ENCODE measurements at regions not wholly inside any gene's neighbourhood (a gene's known extent, or its start where the extent isn't known, plus 50 kb on each side); places are given as distances from the start of the nearest gene placed in this dataset.

DNA sequence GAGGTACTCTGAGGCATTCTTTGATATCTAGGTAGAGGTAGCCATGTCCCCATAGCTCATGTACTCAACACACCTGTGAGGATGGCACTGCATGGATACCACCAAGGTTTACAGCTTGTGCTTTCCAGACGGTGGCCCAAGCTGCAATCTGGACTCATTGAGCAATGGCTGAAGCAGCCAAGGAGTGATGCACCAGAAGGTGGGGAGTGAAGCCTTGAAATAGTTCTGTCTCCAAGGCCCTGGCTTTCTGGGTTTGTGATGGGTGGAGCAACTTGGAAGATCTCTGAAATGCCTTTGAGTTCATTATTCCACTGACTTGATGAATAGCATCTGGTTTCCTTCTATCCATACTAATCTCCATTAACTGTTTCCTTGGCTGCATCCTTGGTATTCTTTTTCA lies 290.0 kb upstream of the NOVA1 start:
- TF ChIP-seq, protein P1, sequence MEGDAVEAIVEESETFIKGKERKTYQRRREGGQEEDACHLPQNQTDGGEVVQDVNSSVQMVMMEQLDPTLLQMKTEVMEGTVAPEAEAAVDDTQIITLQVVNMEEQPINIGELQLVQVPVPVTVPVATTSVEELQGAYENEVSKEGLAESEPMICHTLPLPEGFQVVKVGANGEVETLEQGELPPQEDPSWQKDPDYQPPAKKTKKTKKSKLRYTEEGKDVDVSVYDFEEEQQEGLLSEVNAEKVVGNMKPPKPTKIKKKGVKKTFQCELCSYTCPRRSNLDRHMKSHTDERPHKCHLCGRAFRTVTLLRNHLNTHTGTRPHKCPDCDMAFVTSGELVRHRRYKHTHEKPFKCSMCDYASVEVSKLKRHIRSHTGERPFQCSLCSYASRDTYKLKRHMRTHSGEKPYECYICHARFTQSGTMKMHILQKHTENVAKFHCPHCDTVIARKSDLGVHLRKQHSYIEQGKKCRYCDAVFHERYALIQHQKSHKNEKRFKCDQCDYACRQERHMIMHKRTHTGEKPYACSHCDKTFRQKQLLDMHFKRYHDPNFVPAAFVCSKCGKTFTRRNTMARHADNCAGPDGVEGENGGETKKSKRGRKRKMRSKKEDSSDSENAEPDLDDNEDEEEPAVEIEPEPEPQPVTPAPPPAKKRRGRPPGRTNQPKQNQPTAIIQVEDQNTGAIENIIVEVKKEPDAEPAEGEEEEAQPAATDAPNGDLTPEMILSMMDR (IDR thresholded peaks at IDR 0.05; ENCODE audit: low read depth, low read length, poor library complexity, severe bottlenecking): no peak
- no peak for TF ChIP-seq EZH2phosphoT487 (IDR thresholded peaks at IDR 0.05; ENCODE audit: borderline replicate concordance, low read length)

Measured in DOHH2 (cell line).